ENCODE measurements at regions not wholly inside any gene's neighbourhood (a gene's known extent, or its start where the extent isn't known, plus 50 kb on each side); places are given as distances from the start of the nearest gene placed in this dataset.

- Histone ChIP-seq H3K36me3 (ENCODE audit: control insufficient read depth, insufficient read depth, low read length) (no peaks in the 10 kb centered on the region), H3K4me3 (ENCODE audit: low read depth, low read length) (no peak overlapping the region), H3K27ac (ENCODE audit: low read depth, low read length) (no peak overlapping the region), H3K4me1 (ENCODE audit: control insufficient read depth, insufficient read depth, low read length) (peaks cover 3% of the 10 kb centered on the region), H3K27me3 (ENCODE audit: control insufficient read depth, insufficient read depth, low read length) (no peaks in the 10 kb centered on the region), H3K9me3 (ENCODE audit: control insufficient read depth, insufficient read depth, low read length) (no peaks in the 10 kb centered on the region)
- DNase-seq (ENCODE audit: low read depth in 4 of 6, low spot score in 6 of 6), result no peak
- whole genome bisulfite sequencing (ENCODE audit: insufficient coverage), result no CpG with 5 or more reads among the region's 1 CpG
These were observed 189.8 kb downstream of the DRD1 start for GRCh38 chr5:175254155-175254554.

- no peak overlapping the region for H3K27ac ChIP-seq (ENCODE audit: low read depth, low read length)
- no peaks in the 10 kb centered on the region for H3K9me3 ChIP-seq (ENCODE audit: control insufficient read depth, insufficient read depth, low read length)
- no peaks in the 10 kb centered on the region for H3K27me3 ChIP-seq (ENCODE audit: control insufficient read depth, insufficient read depth, low read length)
- 59% methylated on average over 3 of the region's 8 CpGs for WGBS (ENCODE audit: insufficient coverage)
- H3K4me3 ChIP-seq (ENCODE audit: low read depth, low read length), result no peak overlapping the region
- no peaks in the 10 kb centered on the region for H3K36me3 ChIP-seq (ENCODE audit: control insufficient read depth, insufficient read depth, low read length)
- H3K4me1 ChIP-seq (ENCODE audit: control insufficient read depth, insufficient read depth, low read length), result peaks cover 3% of the 10 kb centered on the region
- DNase-seq (ENCODE audit: low read depth in 4 of 6, low spot score in 6 of 6), result no peak
These were observed 190.4 kb downstream of the DRD1 start for GRCh38 chr5:175253597-175253996.

GRCh38 chr5:175252234-175252805, 191.7 kb downstream of the DRD1 start:
- Histone ChIP-seq H3K36me3 (ENCODE audit: control insufficient read depth, insufficient read depth, low read length) (no peaks in the 10 kb centered on the region), H3K9me3 (ENCODE audit: control insufficient read depth, insufficient read depth, low read length) (no peaks in the 10 kb centered on the region), H3K27me3 (ENCODE audit: control insufficient read depth, insufficient read depth, low read length) (no peaks in the 10 kb centered on the region), H3K27ac (ENCODE audit: low read depth, low read length) (no peak overlapping the region), H3K4me3 (ENCODE audit: low read depth, low read length) (no peak overlapping the region), H3K4me1 (ENCODE audit: control insufficient read depth, insufficient read depth, low read length) (peaks cover 3% of the 10 kb centered on the region)
- no peak for DNase-seq (ENCODE audit: low read depth in 4 of 6, low spot score in 6 of 6)
- WGBS (ENCODE audit: insufficient coverage), result 96% methylated on average over 4 of the region's 4 CpGs

GRCh38 chr5:175250426-175250825, 193.6 kb downstream of the DRD1 start:
- Histone ChIP-seq H3K4me1 (ENCODE audit: control insufficient read depth, insufficient read depth, low read length) (peaks cover 3% of the 10 kb centered on the region), H3K4me3 (ENCODE audit: low read depth, low read length) (no peak overlapping the region), H3K27me3 (ENCODE audit: control insufficient read depth, insufficient read depth, low read length) (no peaks in the 10 kb centered on the region), H3K36me3 (ENCODE audit: control insufficient read depth, insufficient read depth, low read length) (no peaks in the 10 kb centered on the region), H3K27ac (ENCODE audit: low read depth, low read length) (no peak overlapping the region), H3K9me3 (ENCODE audit: control insufficient read depth, insufficient read depth, low read length) (no peaks in the 10 kb centered on the region)
- DNase-seq (ENCODE audit: low read depth in 4 of 6, low spot score in 6 of 6), result no peak
- 86% methylated on average over 2 of the region's 4 CpGs for WGBS (ENCODE audit: insufficient coverage)

GRCh38 chr5:175248416-175248905, 195.5 kb downstream of the DRD1 start:
- Histone ChIP-seq H3K9me3 (ENCODE audit: control insufficient read depth, insufficient read depth, low read length) (no peaks in the 10 kb centered on the region), H3K27ac (ENCODE audit: low read depth, low read length) (no peak overlapping the region), H3K4me3 (ENCODE audit: low read depth, low read length) (no peak overlapping the region), H3K4me1 (ENCODE audit: control insufficient read depth, insufficient read depth, low read length) (peaks cover 1% of the 10 kb centered on the region), H3K27me3 (ENCODE audit: control insufficient read depth, insufficient read depth, low read length) (no peaks in the 10 kb centered on the region), H3K36me3 (ENCODE audit: control insufficient read depth, insufficient read depth, low read length) (no peaks in the 10 kb centered on the region)
- DNase-seq (ENCODE audit: low read depth in 4 of 6, low spot score in 6 of 6), result no peak
- no CpG with 5 or more reads among the region's 6 CpGs for WGBS (ENCODE audit: insufficient coverage)

- Histone ChIP-seq H3K27me3 (ENCODE audit: control insufficient read depth, insufficient read depth, low read length) (no peaks in the 10 kb centered on the region), H3K27ac (ENCODE audit: low read depth, low read length) (no peak overlapping the region), H3K36me3 (ENCODE audit: control insufficient read depth, insufficient read depth, low read length) (no peaks in the 10 kb centered on the region), H3K9me3 (ENCODE audit: control insufficient read depth, insufficient read depth, low read length) (no peaks in the 10 kb centered on the region), H3K4me3 (ENCODE audit: low read depth, low read length) (no peak overlapping the region), H3K4me1 (ENCODE audit: control insufficient read depth, insufficient read depth, low read length) (no peaks in the 10 kb centered on the region)
- DNase-seq (ENCODE audit: low read depth in 4 of 6, low spot score in 6 of 6), result peak in 1 of 6 donors; percentile 59
- 60% methylated on average over 1 of the region's 4 CpGs for WGBS (ENCODE audit: insufficient coverage)
These were observed 197.0 kb downstream of the DRD1 start for GRCh38 chr5:175246889-175247520.

GRCh38 chr5:175246242-175246888, 197.6 kb downstream of the DRD1 start:
- 91% methylated on average over 6 of the region's 8 CpGs for whole genome bisulfite sequencing (ENCODE audit: insufficient coverage)
- Histone ChIP-seq H3K27ac (ENCODE audit: low read depth, low read length) (no peak overlapping the region), H3K27me3 (ENCODE audit: control insufficient read depth, insufficient read depth, low read length) (no peaks in the 10 kb centered on the region), H3K9me3 (ENCODE audit: control insufficient read depth, insufficient read depth, low read length) (no peaks in the 10 kb centered on the region), H3K4me1 (ENCODE audit: control insufficient read depth, insufficient read depth, low read length) (no peaks in the 10 kb centered on the region), H3K4me3 (ENCODE audit: low read depth, low read length) (no peak overlapping the region), H3K36me3 (ENCODE audit: control insufficient read depth, insufficient read depth, low read length) (no peaks in the 10 kb centered on the region)
- no peak for DNase-seq (ENCODE audit: low read depth in 4 of 6, low spot score in 6 of 6)

GRCh38 chr5:175243441-175243840, 200.5 kb downstream of the DRD1 start:
- no peaks in the 10 kb centered on the region for H3K27me3 ChIP-seq (ENCODE audit: control insufficient read depth, insufficient read depth, low read length)
- H3K4me3 ChIP-seq (ENCODE audit: low read depth, low read length), result no peak overlapping the region
- H3K27ac ChIP-seq (ENCODE audit: low read depth, low read length), result no peak overlapping the region
- WGBS (ENCODE audit: insufficient coverage), result 86% methylated on average over 6 of the region's 6 CpGs
- no peaks in the 10 kb centered on the region for H3K36me3 ChIP-seq (ENCODE audit: control insufficient read depth, insufficient read depth, low read length)
- no peaks in the 10 kb centered on the region for H3K4me1 ChIP-seq (ENCODE audit: control insufficient read depth, insufficient read depth, low read length)
- no peak for DNase-seq (ENCODE audit: low read depth in 4 of 6, low spot score in 6 of 6)
- no peaks in the 10 kb centered on the region for H3K9me3 ChIP-seq (ENCODE audit: control insufficient read depth, insufficient read depth, low read length)

GRCh38 chr5:175242207-175242606, 201.8 kb downstream of the DRD1 start:
- Histone ChIP-seq H3K9me3 (ENCODE audit: control insufficient read depth, insufficient read depth, low read length) (no peaks in the 10 kb centered on the region), H3K4me3 (ENCODE audit: low read depth, low read length) (no peak overlapping the region), H3K27ac (ENCODE audit: low read depth, low read length) (no peak overlapping the region), H3K27me3 (ENCODE audit: control insufficient read depth, insufficient read depth, low read length) (no peaks in the 10 kb centered on the region), H3K36me3 (ENCODE audit: control insufficient read depth, insufficient read depth, low read length) (no peaks in the 10 kb centered on the region), H3K4me1 (ENCODE audit: control insufficient read depth, insufficient read depth, low read length) (no peaks in the 10 kb centered on the region)
- no peak for DNase-seq (ENCODE audit: low read depth in 4 of 6, low spot score in 6 of 6)
- 67% methylated on average over 4 of the region's 5 CpGs for WGBS (ENCODE audit: insufficient coverage)

- H3K4me1 ChIP-seq (ENCODE audit: control insufficient read depth, insufficient read depth, low read length), result peaks cover 4% of the 10 kb centered on the region
- no peaks in the 10 kb centered on the region for H3K27me3 ChIP-seq (ENCODE audit: control insufficient read depth, insufficient read depth, low read length)
- WGBS (ENCODE audit: insufficient coverage), result 100% methylated on average over 1 of the region's 5 CpGs
- H3K9me3 ChIP-seq (ENCODE audit: control insufficient read depth, insufficient read depth, low read length), result no peaks in the 10 kb centered on the region
- H3K36me3 ChIP-seq (ENCODE audit: control insufficient read depth, insufficient read depth, low read length), result no peaks in the 10 kb centered on the region
- no peak for DNase-seq (ENCODE audit: low read depth in 4 of 6, low spot score in 6 of 6)
- H3K27ac ChIP-seq (ENCODE audit: low read depth, low read length), result no peak overlapping the region
- no peak overlapping the region for H3K4me3 ChIP-seq (ENCODE audit: low read depth, low read length)
These were observed 205.7 kb downstream of the DRD1 start for GRCh38 chr5:175238326-175238725.

Measured in spinal cord (tissue), 9 donors.